SK-N-SH treated with all-trans-retinoic acid at 6 μM for 48 hours (cell line): ENCODE measurements at regions not wholly inside any gene's neighbourhood (a gene's known extent, or its start where the extent isn't known, plus 50 kb on each side); places are given as distances from the start of the nearest gene placed in this dataset.

Source experiments
- ATAC-seq: fragments of 200-7000 bp; cut with Tn5 transposase; 3 replicates; pipeline ENCODE4 v1.9.1; 2020; ENCODE audit warnings: mild to moderate bottlenecking, moderate library complexity
- ARNTL ChIP-seq: fragments of 450-650 bp; formaldehyde crosslinking; IDR thresholded peaks from 2 replicates; pipeline ENCODE4 v1.5.0; 2020; ENCODE audit warnings: low read depth, mild to moderate bottlenecking, moderate library complexity, borderline replicate concordance
- BACH2 ChIP-seq: fragments of 250-450 bp; sonication (Bioruptor Pico); IDR thresholded peaks from 2 replicates; pipeline ENCODE4 v1.9.0; 2021; ENCODE audit warnings: mild to moderate bottlenecking, borderline replicate concordance
- CREB5 ChIP-seq: fragments of 250-450 bp; sonication (Bioruptor Pico); IDR thresholded peaks from 2 replicates; pipeline ENCODE4 v1.5.1; 2020; ENCODE audit warnings: low read depth, mild to moderate bottlenecking, moderate library complexity
- CSRNP3 ChIP-seq: fragments of 250-450 bp; sonication (Bioruptor Pico); IDR thresholded peaks from 2 replicates; pipeline ENCODE4 v1.5.1; 2021; ENCODE audit warnings: mild to moderate bottlenecking, moderate library complexity
- ESRRG ChIP-seq: fragments of 250-450 bp; sonication (Bioruptor Pico); IDR thresholded peaks from 2 replicates; pipeline ENCODE4 v1.6.1; 2021; ENCODE audit warnings: mild to moderate bottlenecking
- GLIS3 ChIP-seq: fragments of 250-450 bp; sonication (Bioruptor Pico); IDR thresholded peaks from 2 replicates; pipeline ENCODE4 v1.5.0; 2020; ENCODE audit warnings: mild to moderate bottlenecking, moderate library complexity
- ISL1 ChIP-seq: fragments of 250-450 bp; sonication (Bioruptor Pico); IDR thresholded peaks from 2 replicates; pipeline ENCODE4 v2.1.2; 2022; ENCODE audit warnings: mild to moderate bottlenecking, moderate library complexity
- OSR1 ChIP-seq: fragments of 250-450 bp; sonication (Bioruptor Pico); IDR thresholded peaks from 2 replicates; pipeline ENCODE4 v1.8.0; 2022; ENCODE audit warnings: moderate library complexity, mild to moderate bottlenecking, inconsistent platforms
- PATZ1 ChIP-seq: fragments of 250-450 bp; sonication (Bioruptor Pico); IDR thresholded peaks from 2 replicates; pipeline ENCODE4 v1.8.0; 2020; ENCODE audit warnings: mild to moderate bottlenecking, moderate library complexity, borderline replicate concordance
- POU6F1 ChIP-seq: fragments of 250-450 bp; sonication (Bioruptor Pico); IDR thresholded peaks from 2 replicates; pipeline ENCODE4 v1.8.0; 2021; ENCODE audit warnings: low read depth, mild to moderate bottlenecking, moderate library complexity, borderline replicate concordance
- PPARA ChIP-seq: fragments of 250-450 bp; sonication (Bioruptor Pico); IDR thresholded peaks from 2 replicates; pipeline ENCODE4 v1.5.0; 2020; ENCODE audit warnings: mild to moderate bottlenecking, borderline replicate concordance
- RARB ChIP-seq: fragments of 250-450 bp; sonication (Bioruptor Pico); IDR thresholded peaks from 2 replicates; pipeline ENCODE4 v1.8.0; 2021; ENCODE audit warnings: mild to moderate bottlenecking, moderate library complexity
- TCF4 ChIP-seq: fragments of 250-450 bp; sonication (Bioruptor Pico); IDR thresholded peaks from 2 replicates; pipeline ENCODE4 v1.8.0; 2021; ENCODE audit warnings: mild to moderate bottlenecking, moderate library complexity, borderline replicate concordance
- TOX ChIP-seq: fragments of 250-450 bp; sonication (Bioruptor Pico); IDR thresholded peaks from 2 replicates; pipeline ENCODE4 v1.8.0; 2021; ENCODE audit warnings: mild to moderate bottlenecking, moderate library complexity, borderline replicate concordance
- TSHZ2 ChIP-seq: fragments of 250-450 bp; sonication (Bioruptor Pico); IDR thresholded peaks from 2 replicates; pipeline ENCODE4 v1.5.0; 2020; ENCODE audit warnings: mild to moderate bottlenecking, moderate library complexity
- ZC3H10 ChIP-seq: fragments of 250-450 bp; sonication (Bioruptor Pico); IDR thresholded peaks from 2 replicates; pipeline ENCODE4 v1.5.1; 2021; ENCODE audit warnings: mild to moderate bottlenecking, moderate library complexity
- ZFP30 ChIP-seq: fragments of 450-650 bp; formaldehyde crosslinking; IDR thresholded peaks from 2 replicates; pipeline ENCODE4 v1.5.0; 2022; ENCODE audit warnings: mild to moderate bottlenecking, moderate library complexity
- ZNF565 ChIP-seq: fragments of 450-650 bp; formaldehyde crosslinking; conservative IDR thresholded peaks from 2 replicates; pipeline ENCODE4 v1.5.0; 2020; ENCODE audit warnings: low read depth, mild to moderate bottlenecking, moderate library complexity
- ZNF70 ChIP-seq: fragments of 450-650 bp; formaldehyde crosslinking; IDR thresholded peaks from 2 replicates; pipeline ENCODE4 v1.5.0; 2020; ENCODE audit warnings: mild to moderate bottlenecking, moderate library complexity
- ZNF8 ChIP-seq: fragments of 450-650 bp; formaldehyde crosslinking; IDR thresholded peaks from 2 replicates; pipeline ENCODE4 v1.5.0; 2020; ENCODE audit warnings: mild to moderate bottlenecking, moderate library complexity

GRCh38 chr6:139852488-139853140 is 478.2 kb upstream of the CITED2 start:
- no peak for ATAC-seq
- TF ChIP-seq GLIS3 (no peak), ZNF565 (CRISPR knock-in tag) (no peak), ZNF8 (no peak), TCF4 (no peak), ESRRG (CRISPR knock-in tag) (no peak), ZC3H10 (no peak), TOX (CRISPR knock-in tag) (no peak), CSRNP3 (CRISPR knock-in tag) (no peak), ZFP30 (CRISPR knock-in tag) (no peak), PPARA (CRISPR knock-in tag) (no peak), RARB (CRISPR knock-in tag) (no peak)

GRCh38 chr6:139852067-139852466 is 477.6 kb upstream of the CITED2 start:
- no peak for ATAC-seq
- TF ChIP-seq TSHZ2, result no peak

- no peak for ATAC-seq
- TF ChIP-seq ZC3H10 (no peak), POU6F1 (CRISPR knock-in tag) (no peak), ZNF8 (no peak), PATZ1 (no peak), OSR1 (CRISPR knock-in tag) (no peak)
- TF ChIP-seq, all 23 proteins: peak for 0
Observed at GRCh38 chr6:139851206-139851605, 476.8 kb upstream of the CITED2 start.

GRCh38 chr6:139850512-139850911 is 476.1 kb upstream of the CITED2 start:
- no peak for ATAC-seq
- no peak for TF ChIP-seq TSHZ2
- TF ChIP-seq BACH2, result no peak
- TF ChIP-seq RARB (CRISPR knock-in tag), result no peak
- TF ChIP-seq ISL1 (CRISPR knock-in tag), result no peak
- no peak for TF ChIP-seq ZNF70 (CRISPR knock-in tag)
- no peak for TF ChIP-seq TCF4
- TF ChIP-seq ARNTL (CRISPR knock-in tag), result no peak
- no peak for TF ChIP-seq TOX (CRISPR knock-in tag)
- no peak for TF ChIP-seq OSR1 (CRISPR knock-in tag)
- TF ChIP-seq CREB5 (CRISPR knock-in tag), result no peak
- no peak for TF ChIP-seq POU6F1 (CRISPR knock-in tag)
- no peak for TF ChIP-seq PATZ1
